Spinal cord (tissue), 9 donors: ENCODE measurements at regions not wholly inside any gene's neighbourhood (a gene's known extent, or its start where the extent isn't known, plus 50 kb on each side); places are given as distances from the start of the nearest gene placed in this dataset.
A peak's percentile ranks its signal among the peaks of the same experiment; 100 is the strongest.

ENCODE experiments used
- DNase-seq, 6 donors: peaks; one replicate each; pipeline versions ENCODE4 v3.0.0 to v3.0.0-alpha.2; 2013 to 2015; ENCODE audit warnings: low spot score in 6 of 6, low read depth in 4 of 6
- H3K27ac ChIP-seq: one replicate; pipeline ENCODE4 v1.5.1; 2013; ENCODE audit warnings: low read depth, low read length, control low read depth
- H3K27me3 ChIP-seq: one replicate; pipeline ENCODE4 v1.6.1; 2013; ENCODE audit warnings: low read length; ENCODE audit not compliant: control insufficient read depth, insufficient read depth
- H3K36me3 ChIP-seq: one replicate; pipeline ENCODE4 v1.6.1; 2013; ENCODE audit warnings: low read length; ENCODE audit not compliant: control insufficient read depth, insufficient read depth
- H3K4me1 ChIP-seq: one replicate; pipeline ENCODE4 v1.6.1; 2013; ENCODE audit warnings: low read length; ENCODE audit not compliant: control insufficient read depth, insufficient read depth
- H3K4me3 ChIP-seq: one replicate; pipeline ENCODE4 v1.5.1; 2013; ENCODE audit warnings: low read depth, low read length, control low read depth
- H3K9me3 ChIP-seq: one replicate; pipeline ENCODE4 v1.6.1; 2013; ENCODE audit warnings: low read length; ENCODE audit not compliant: control insufficient read depth, insufficient read depth
- WGBS: methylation state at CpG from one replicate; pipeline ENCODE4 v1.1.5; 2013; ENCODE audit warnings: missing lambda C conversion rate; ENCODE audit not compliant: insufficient coverage; 5-methylcytosine and 5-hydroxymethylcytosine counted together
- donor health status: healthy.

DNA sequence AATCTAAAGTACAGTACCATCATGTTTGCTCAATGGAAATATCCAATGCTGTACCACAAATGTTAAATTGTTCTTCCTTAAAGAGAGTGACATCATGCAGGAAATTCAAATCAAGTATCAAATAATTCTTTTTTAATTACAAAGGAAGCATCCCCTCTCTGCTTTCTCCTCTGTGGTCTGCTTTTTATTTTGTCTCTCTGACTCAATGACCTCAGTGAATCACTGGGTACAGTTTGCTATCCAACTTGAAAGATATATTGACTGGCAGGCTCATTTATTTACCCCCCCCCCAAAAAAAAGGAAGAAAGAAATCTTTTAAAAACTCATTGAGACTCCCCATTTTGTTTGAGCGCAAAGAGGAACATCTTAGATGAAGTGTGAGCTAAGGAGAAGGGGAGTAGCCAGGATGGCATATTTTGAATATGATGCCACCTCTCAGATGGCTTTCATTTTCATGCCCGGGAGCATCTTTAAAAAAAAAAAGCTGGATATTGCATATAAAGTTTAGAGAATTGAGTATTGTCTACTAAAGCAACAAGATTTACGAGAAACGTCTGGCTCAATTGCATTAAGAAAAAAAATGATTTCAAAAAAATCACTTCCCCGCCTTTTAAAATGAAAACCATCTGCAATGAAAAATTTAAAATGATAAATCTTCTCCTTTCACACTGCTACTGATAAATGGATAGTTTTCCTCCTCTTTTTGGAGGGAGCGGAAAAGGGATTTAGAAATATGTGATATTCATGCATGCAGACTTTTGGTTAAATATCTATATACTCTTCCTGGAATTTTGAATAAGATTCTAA is 307.1 kb upstream of the DPH6 start:
- H3K4me3 ChIP-seq, result no peak overlapping the region
- no peak overlapping the region for H3K27ac ChIP-seq
- no peaks in the 10 kb centered on the region for H3K36me3 ChIP-seq
- no peaks in the 10 kb centered on the region for H3K27me3 ChIP-seq
- 80% methylated on average over 1 of the region's 6 CpGs for WGBS
- H3K9me3 ChIP-seq, result no peaks in the 10 kb centered on the region
- no peak for DNase-seq
- H3K4me1 ChIP-seq, result no peaks in the 10 kb centered on the region

DNA sequence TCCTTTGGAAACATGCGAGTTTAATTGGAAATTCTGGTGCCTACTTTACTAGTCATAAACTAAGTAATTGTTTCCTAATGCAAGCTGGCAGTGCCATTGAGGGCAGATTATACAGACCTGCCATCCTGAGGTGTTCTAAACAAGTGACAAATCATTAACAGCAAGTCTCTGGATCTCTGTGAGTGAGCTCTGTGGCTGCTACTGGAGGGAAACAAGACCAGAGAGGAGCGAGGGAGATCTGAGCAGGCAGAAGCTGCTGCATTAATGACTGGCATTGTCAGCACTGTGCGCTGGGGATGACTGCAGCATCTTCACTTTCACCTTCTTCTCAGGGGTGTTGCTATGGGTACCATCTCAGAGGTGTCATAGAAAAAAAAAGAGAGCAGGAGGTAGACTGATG is 308.4 kb upstream of the DPH6 start:
- H3K27ac ChIP-seq, result no peak overlapping the region
- H3K4me3 ChIP-seq, result no peak overlapping the region
- WGBS, result 45% methylated on average over 1 of the region's 3 CpGs

DNA sequence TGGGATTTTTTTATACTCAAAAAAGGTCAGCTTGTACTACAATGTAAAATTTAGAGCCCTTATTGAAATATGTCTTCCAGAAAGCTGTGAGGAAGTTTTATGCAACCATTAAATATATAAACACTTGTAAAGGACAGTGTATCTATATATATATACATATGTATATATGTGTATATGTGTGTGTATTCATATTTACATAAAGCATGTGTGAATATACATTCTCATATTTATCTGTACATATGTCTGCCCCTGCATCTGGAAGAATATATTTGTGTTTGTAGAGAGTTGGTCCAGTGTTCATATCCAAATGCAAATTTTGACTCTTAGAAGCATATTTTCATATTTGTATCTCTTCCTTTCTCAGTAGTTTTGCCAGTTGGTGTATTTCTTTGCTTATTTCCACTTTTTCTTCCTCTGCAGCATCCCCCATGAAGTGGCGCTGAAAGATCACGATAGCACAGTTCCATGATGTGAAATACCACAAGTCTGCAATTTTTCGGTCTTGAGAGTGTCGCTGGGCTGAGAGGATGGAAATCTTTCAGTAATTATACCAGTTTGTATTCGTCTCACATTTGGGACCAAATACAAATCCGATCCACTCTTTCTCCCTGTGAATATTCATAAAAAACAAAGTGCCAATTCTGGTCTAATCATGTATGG is 311.7 kb upstream of the DPH6 start:
- no peaks in the 10 kb centered on the region for H3K4me1 ChIP-seq
- H3K27ac ChIP-seq, result no peak overlapping the region
- H3K4me3 ChIP-seq, result no peak overlapping the region
- peak in 2 of 6 donors; percentile 78 to 89 for DNase-seq
- no peaks in the 10 kb centered on the region for H3K27me3 ChIP-seq
- H3K36me3 ChIP-seq, result no peaks in the 10 kb centered on the region
- peaks cover 1% of the 10 kb centered on the region for H3K9me3 ChIP-seq
- WGBS, result no CpG with 5 or more reads among the region's 6 CpGs

More for the DNA sequence above, 308.4 kb upstream of the DPH6 start:
- Histone ChIP-seq H3K4me1 (no peaks in the 10 kb centered on the region), H3K9me3 (no peaks in the 10 kb centered on the region), H3K36me3 (no peaks in the 10 kb centered on the region), H3K27me3 (no peaks in the 10 kb centered on the region)
- DNase-seq, result peak in 2 of 6 donors; percentile 48 to 79

DNA sequence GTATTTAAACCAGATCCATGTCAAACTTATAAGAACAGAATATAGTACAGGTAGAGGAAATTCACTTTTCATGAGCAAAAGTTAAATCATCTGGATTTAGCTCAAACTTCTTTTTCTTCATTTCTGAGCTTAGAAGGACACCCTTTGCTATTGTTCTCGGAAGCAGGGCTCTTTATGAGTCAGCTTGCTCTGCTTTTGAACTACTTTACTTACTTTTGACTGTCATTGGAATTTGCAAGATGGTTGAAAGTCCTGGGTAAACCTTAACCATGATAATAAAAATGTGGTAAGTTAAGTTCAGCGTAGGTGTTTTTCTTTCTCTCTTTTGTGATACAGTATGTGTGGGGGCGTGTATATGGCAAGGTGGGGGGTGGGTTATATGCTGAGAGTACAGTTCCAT is 312.7 kb upstream of the DPH6 start:
- Histone ChIP-seq H3K36me3 (no peaks in the 10 kb centered on the region), H3K27me3 (no peaks in the 10 kb centered on the region), H3K4me3 (no peak overlapping the region), H3K27ac (no peak overlapping the region), H3K9me3 (peaks cover 1% of the 10 kb centered on the region), H3K4me1 (no peaks in the 10 kb centered on the region)
- DNase-seq, result peak in 1 of 6 donors; percentile 19
- WGBS, result no CpG with 5 or more reads among the region's 3 CpGs

DNA sequence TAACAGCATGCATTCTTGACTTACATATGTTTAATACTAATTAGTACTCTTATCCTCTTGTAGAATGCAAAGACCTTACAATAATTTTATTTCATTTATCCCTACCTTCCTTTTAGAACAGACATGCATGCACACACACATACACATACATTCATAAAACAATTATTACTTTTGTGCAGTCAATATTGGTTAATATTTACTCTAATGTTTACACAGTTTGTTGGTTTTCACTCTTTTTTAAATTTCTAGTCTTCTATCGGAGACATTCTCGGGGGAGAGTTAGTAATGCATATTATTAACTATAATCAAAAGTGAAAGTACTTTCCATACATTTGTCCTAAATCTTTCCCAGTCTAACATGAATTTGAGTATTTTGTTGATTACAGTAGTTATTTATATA is 317.7 kb upstream of the DPH6 start:
- Histone ChIP-seq H3K4me3 (no peak overlapping the region), H3K27me3 (no peaks in the 10 kb centered on the region), H3K36me3 (no peaks in the 10 kb centered on the region), H3K9me3 (peaks cover 1% of the 10 kb centered on the region), H3K4me1 (no peaks in the 10 kb centered on the region), H3K27ac (no peak overlapping the region)
- WGBS, result no CpG with 5 or more reads among the region's 2 CpGs
- no peak for DNase-seq

DNA sequence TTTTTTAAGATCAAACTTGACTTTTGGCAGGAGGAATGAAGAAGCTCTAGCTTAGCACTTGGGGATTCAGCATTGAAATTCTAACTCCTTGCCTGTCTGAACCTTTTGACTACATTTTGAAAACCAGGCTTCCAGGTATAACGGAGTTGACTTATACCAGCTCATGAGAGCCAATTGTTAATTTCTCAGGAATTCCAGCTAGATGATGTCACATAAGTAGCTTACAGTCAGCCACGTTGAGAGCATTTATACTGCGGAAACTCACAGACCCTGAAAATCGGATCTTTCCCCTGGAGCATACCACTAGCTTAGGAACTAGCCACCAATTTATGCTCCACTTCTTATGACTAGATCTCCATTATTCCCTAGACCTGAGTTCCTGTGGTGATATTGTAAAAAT is 321.4 kb upstream of the DPH6 start:
- H3K27ac ChIP-seq, result no peak overlapping the region
- WGBS, result 89% methylated on average over 3 of the region's 4 CpGs
- H3K4me1 ChIP-seq, result no peaks in the 10 kb centered on the region
- H3K27me3 ChIP-seq, result no peaks in the 10 kb centered on the region
- no peaks in the 10 kb centered on the region for H3K9me3 ChIP-seq
- no peaks in the 10 kb centered on the region for H3K36me3 ChIP-seq
- DNase-seq, result no peak
- H3K4me3 ChIP-seq, result no peak overlapping the region

DNA sequence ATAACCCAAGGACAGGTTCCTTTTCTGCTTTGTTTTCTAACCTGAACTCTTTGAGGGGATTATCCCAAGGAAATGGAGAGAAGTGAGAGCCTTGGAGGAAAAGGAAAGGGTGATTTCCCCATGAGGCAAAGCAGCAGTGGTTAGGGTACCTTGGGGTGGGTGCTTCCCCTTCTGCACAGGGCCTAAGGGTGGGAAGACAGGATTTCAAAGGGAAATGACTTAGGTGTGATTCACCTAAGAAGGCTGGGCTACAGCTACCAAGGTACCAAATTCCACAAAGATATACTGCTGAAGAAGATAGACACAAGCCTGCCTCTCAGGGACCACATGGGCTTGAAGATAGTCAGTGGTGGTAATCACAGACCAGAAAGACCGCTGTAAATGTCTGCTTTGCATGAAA is 325.3 kb upstream of the DPH6 start:
- WGBS, result 100% methylated on average over 1 of the region's 1 CpG
- Histone ChIP-seq H3K27ac (no peak overlapping the region), H3K27me3 (no peaks in the 10 kb centered on the region), H3K36me3 (no peaks in the 10 kb centered on the region), H3K9me3 (no peaks in the 10 kb centered on the region), H3K4me1 (no peaks in the 10 kb centered on the region), H3K4me3 (no peak overlapping the region)
- no peak for DNase-seq

DNA sequence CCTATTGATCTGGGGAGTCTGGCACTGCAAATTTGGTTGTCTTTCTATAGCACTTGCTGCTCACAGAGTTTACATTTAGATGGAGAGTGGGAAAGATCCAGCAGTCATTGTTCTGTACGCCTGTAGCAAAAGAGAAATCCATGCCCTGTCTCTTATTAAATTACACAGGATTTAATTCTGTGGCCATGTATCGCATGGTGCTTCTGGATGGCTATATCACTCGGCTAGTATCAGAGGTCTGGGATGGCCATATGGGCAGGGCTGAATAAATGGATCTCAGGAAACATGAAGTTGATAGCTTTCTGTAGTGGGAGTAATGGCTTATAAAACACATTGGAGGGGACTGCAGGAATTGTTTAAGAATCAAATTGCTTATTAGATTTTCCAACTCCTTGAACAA is 325.8 kb upstream of the DPH6 start:
- WGBS, result 100% methylated on average over 2 of the region's 3 CpGs
- Histone ChIP-seq H3K9me3 (no peaks in the 10 kb centered on the region), H3K4me3 (no peak overlapping the region), H3K27ac (no peak overlapping the region), H3K36me3 (no peaks in the 10 kb centered on the region), H3K27me3 (no peaks in the 10 kb centered on the region), H3K4me1 (no peaks in the 10 kb centered on the region)
- no peak for DNase-seq

DNA sequence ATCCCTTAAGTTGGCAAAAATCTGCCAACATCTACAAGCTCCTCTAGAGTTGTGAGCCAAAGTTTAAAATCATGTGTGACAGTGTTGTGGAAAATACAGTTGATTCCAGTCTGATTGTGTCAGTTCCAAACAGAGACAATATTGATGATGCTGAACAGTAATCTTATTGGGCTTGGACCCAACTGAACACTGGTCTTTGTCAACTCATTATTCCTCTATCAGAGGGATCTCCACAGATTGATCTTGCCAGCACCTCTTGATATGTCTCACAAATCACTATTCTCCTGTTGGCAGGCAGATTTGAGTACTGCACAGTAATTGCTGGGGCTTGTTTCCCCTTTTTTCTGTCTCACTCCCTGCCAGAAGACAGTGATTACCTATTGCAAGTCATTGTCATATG is 326.6 kb upstream of the DPH6 start:
- Histone ChIP-seq H3K9me3 (no peaks in the 10 kb centered on the region), H3K27ac (no peak overlapping the region), H3K4me1 (no peaks in the 10 kb centered on the region), H3K27me3 (no peaks in the 10 kb centered on the region), H3K4me3 (no peak overlapping the region), H3K36me3 (no peaks in the 10 kb centered on the region)
- DNase-seq, result no peak

DNA sequence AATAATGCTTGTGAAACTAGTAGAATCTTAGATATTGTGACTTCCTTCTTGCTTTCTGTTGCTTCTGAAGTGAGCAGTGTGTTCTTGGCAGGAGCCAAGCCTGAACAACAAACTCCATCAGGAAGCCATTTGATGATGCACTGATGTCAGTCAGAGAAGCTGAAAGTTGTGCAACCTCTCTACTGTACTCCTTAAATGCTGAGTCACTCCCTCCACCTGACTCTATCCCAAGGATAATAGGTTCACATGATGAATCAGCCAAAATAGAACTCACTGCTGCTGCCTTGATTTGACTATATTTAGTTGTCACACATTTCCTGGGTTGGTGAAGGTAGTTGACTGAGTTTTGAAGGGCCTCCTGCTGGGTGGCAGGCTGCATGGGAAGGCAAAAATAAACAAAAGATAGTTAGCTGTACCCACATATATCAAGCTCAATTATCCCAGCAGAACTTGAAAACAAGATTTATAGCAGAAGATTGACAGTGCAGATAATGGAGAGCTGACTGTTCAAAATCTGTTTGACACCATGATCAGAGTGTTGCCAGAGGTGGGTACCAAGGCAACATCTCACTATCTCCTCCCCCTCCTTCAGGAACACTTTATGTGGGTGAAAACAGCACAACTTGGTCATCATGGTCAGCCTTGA is 328.4 kb upstream of the DPH6 start:
- Histone ChIP-seq H3K4me1 (no peaks in the 10 kb centered on the region), H3K36me3 (no peaks in the 10 kb centered on the region), H3K9me3 (no peaks in the 10 kb centered on the region), H3K4me3 (no peak overlapping the region), H3K27me3 (no peaks in the 10 kb centered on the region), H3K27ac (no peak overlapping the region)
- DNase-seq, result no peak
